ENCODE measurements at regions not wholly inside any gene's neighbourhood (a gene's known extent, or its start where the extent isn't known, plus 50 kb on each side); places are given as distances from the start of the nearest gene placed in this dataset.

- H3K27ac ChIP-seq (ENCODE audit: low read depth, low read length) = no peak overlapping the region
- H3K4me3 ChIP-seq (ENCODE audit: low read length) = no peak overlapping the region
- TF ChIP-seq CTCF (IDR thresholded peaks at IDR 0.05; ENCODE audit: low read depth, low read length, poor library complexity, severe bottlenecking) (no peak), EZH2phosphoT487 (IDR thresholded peaks at IDR 0.05; ENCODE audit: borderline replicate concordance, low read length) (no peak)
- no peaks in the 10 kb centered on the region for H3K79me2 ChIP-seq (ENCODE audit: control insufficient read depth, low read length)
- no peak overlapping the region for H3K4me2 ChIP-seq (ENCODE audit: low read length)
- H3K4me1 ChIP-seq (ENCODE audit: control insufficient read depth, low read length) = no peaks in the 10 kb centered on the region
- H3F3A ChIP-seq (ENCODE audit: control insufficient read depth, insufficient read depth) = no peaks in the 10 kb centered on the region
- no peaks in the 10 kb centered on the region for H3K9me3 ChIP-seq (ENCODE audit: control insufficient read depth, insufficient read depth, low read length)
- no peaks in the 10 kb centered on the region for H3K36me3 ChIP-seq (ENCODE audit: control insufficient read depth, low read length)
- H4K20me1 ChIP-seq (ENCODE audit: control insufficient read depth, insufficient read depth, low read depth, low read length) = no peaks in the 10 kb centered on the region
- no peaks in the 10 kb centered on the region for H3K9me2 ChIP-seq (replicated peaks; ENCODE audit: control insufficient read depth, low read length)
- H3K27me3 ChIP-seq (ENCODE audit: control insufficient read depth, low read length) = peaks cover 5% of the 10 kb centered on the region
Observed at GRCh38 chr3:182257361-182257760, 535.9 kb upstream of the ATP11B start.

GRCh38 chr3:182258538-182259177 is 534.6 kb upstream of the ATP11B start:
- no peaks in the 10 kb centered on the region for H4K20me1 ChIP-seq (ENCODE audit: control insufficient read depth, insufficient read depth, low read depth, low read length)
- TF ChIP-seq CTCF (IDR thresholded peaks at IDR 0.05; ENCODE audit: low read depth, low read length, poor library complexity, severe bottlenecking) (no peak), EZH2phosphoT487 (IDR thresholded peaks at IDR 0.05; ENCODE audit: borderline replicate concordance, low read length) (no peak)
- H3K36me3 ChIP-seq (ENCODE audit: control insufficient read depth, low read length) = no peaks in the 10 kb centered on the region
- H3K27ac ChIP-seq (ENCODE audit: low read depth, low read length) = no peak overlapping the region
- H3K4me1 ChIP-seq (ENCODE audit: control insufficient read depth, low read length) = no peaks in the 10 kb centered on the region
- H3K9me2 ChIP-seq (replicated peaks; ENCODE audit: control insufficient read depth, low read length) = no peaks in the 10 kb centered on the region
- no peak overlapping the region for H3K4me2 ChIP-seq (ENCODE audit: low read length)
- no peak overlapping the region for H3K4me3 ChIP-seq (ENCODE audit: low read length)
- no peaks in the 10 kb centered on the region for H3K79me2 ChIP-seq (ENCODE audit: control insufficient read depth, low read length)
- no peaks in the 10 kb centered on the region for H3F3A ChIP-seq (ENCODE audit: control insufficient read depth, insufficient read depth)
- H3K9me3 ChIP-seq (ENCODE audit: control insufficient read depth, insufficient read depth, low read length) = no peaks in the 10 kb centered on the region
- H3K27me3 ChIP-seq (ENCODE audit: control insufficient read depth, low read length) = peaks cover 5% of the 10 kb centered on the region

- Histone ChIP-seq H3K4me3 (ENCODE audit: low read length) (no peak overlapping the region), H3K27ac (ENCODE audit: low read depth, low read length) (no peak overlapping the region), H4K20me1 (ENCODE audit: control insufficient read depth, insufficient read depth, low read depth, low read length) (no peaks in the 10 kb centered on the region), H3K79me2 (ENCODE audit: control insufficient read depth, low read length) (no peaks in the 10 kb centered on the region), H3K27me3 (ENCODE audit: control insufficient read depth, low read length) (peaks cover 5% of the 10 kb centered on the region), H3F3A (ENCODE audit: control insufficient read depth, insufficient read depth) (no peaks in the 10 kb centered on the region), H3K4me1 (ENCODE audit: control insufficient read depth, low read length) (no peaks in the 10 kb centered on the region), H3K9me3 (ENCODE audit: control insufficient read depth, insufficient read depth, low read length) (no peaks in the 10 kb centered on the region), H3K36me3 (ENCODE audit: control insufficient read depth, low read length) (no peaks in the 10 kb centered on the region), H3K4me2 (ENCODE audit: low read length) (no peak overlapping the region), H3K9me2 (replicated peaks; ENCODE audit: control insufficient read depth, low read length) (no peaks in the 10 kb centered on the region)
- TF ChIP-seq EZH2phosphoT487 (IDR thresholded peaks at IDR 0.05; ENCODE audit: borderline replicate concordance, low read length) (no peak), CTCF (IDR thresholded peaks at IDR 0.05; ENCODE audit: low read depth, low read length, poor library complexity, severe bottlenecking) (no peak)
Observed at GRCh38 chr3:182259579-182259978, 533.7 kb upstream of the ATP11B start.
